Tongue (tissue), 1 donor: ENCODE measurements at regions not wholly inside any gene's neighbourhood (a gene's known extent, or its start where the extent isn't known, plus 50 kb on each side); places are given as distances from the start of the nearest gene placed in this dataset.
A peak's percentile ranks its signal among the peaks of the same experiment; 100 is the strongest.
"Not testable (repeated sequence)": the region's sequence is repeated elsewhere in the genome, so short reads cannot be mapped to it uniquely, and the experiment has no call there.

Experiments used
- DNase-seq: peaks from one replicate; pipeline ENCODE4 v3.0.0-alpha.2; 2015

DNA sequence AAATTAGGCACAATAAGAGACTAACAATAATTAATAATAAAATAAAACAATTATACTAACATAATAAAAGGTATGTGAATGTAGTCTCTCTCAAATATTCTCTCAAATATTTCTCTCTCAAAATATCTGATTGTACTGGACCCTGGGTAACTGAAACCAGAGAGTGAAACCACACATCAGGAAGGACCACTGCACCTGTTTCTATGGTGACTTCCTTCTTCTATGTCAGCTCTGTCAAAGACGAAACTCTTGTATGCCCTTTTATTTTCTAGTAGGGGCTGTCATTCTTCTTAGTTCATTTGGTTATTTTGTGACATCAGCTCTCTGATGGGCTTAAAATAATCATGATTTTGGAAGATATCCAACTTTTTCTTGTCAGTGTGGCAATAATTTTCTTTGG, 428.0 kb upstream of the TPK1 start:
- no peak for DNase-seq

DNA sequence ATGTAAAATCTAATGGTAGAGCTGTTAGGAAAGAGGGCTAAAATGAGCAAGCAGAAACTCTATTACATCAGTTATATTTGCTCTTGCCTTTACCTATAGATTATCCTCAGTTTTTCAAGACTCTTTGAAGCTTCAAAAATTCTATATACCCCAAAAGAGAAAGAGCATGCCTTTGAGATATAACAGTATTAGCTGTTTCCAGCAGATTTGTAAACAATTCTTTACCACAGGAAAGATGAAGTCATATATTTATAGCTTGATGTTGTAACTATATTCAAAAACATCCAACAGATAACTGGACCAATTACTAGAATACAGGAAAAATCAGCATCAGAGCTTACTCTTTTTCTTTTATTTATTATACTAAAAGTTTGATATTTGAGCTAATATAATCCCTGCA, 416.2 kb upstream of the TPK1 start:
- DNase-seq: no peak

DNA sequence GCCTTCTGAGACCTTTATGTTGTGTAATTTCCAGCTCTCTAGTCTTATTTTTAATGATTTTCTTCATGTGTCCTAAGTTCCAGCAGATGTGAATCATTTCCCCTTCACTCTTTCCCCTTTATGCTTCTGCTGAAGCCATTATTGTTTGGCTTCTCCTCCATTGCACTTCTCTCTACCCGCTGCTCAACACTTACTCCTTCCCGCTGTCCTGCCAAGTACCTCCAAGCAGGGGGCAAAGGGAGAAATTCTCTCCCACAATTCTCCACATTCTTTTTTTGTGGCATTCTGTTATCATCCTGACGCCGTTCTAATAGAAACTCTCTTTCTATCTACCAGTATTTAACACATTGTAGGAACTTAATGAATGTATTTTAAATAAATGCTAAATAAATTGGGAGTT, 388.9 kb upstream of the TPK1 start:
- no peak for DNase-seq

DNA sequence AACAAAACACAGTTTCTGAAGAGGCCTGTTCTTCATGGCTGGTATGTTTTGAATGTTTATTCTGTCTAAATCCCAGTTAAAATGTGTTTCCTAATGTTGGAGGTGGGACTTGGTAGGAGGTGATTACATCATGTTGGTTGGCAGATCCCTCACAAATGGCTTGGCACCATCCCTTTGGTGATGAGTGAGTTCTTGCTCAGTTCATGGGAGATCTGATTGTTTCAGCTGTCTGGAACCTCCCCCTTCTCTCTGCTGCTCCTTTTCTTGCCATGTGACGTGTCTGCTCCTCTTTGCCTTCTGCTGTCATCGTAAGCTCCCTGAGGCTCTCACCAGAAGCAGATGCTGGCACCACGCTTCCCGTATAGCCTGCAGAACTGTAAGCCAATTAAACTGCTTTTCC, 383.6 kb upstream of the TPK1 start:
- no peak for DNase-seq

DNA sequence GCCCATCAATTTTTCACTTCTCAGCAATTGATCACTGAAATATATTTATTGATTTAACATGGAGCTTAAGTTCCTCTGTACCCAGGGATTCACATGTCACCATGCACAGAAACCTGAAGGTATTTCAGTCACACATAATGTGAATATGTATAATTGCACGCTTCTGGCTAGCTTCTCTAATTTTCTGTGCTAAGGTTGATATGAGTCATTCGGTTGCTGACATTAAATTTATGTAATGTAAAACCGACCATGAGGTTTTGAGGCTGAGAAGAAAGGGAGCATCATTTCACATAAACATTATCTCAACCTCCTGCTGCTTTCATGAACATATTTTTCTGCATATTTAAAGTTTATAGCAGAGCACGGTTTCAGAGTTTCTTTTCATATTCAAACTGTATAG, 381.0 kb upstream of the TPK1 start:
- DNase-seq: no peak

DNA sequence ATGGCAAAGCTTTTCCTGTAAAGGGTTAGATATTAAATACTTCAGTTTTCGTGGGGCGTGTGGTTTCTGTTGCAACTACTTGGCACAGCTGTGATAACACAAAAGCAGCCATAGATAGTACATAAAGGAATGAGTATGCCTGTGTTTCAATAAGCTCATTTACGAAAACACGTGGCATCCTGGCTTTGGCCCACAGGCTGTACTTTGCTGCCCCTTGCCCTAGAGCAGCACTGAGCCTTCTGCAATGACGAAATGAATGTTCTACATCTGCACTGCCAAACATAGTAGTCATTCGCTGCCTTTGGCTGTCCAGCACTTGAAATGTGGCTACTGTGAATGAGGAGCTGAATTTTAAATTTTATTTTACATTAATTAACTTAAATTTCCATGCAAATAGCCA, 376.2 kb upstream of the TPK1 start:
- peak; percentile 16 for DNase-seq

DNA sequence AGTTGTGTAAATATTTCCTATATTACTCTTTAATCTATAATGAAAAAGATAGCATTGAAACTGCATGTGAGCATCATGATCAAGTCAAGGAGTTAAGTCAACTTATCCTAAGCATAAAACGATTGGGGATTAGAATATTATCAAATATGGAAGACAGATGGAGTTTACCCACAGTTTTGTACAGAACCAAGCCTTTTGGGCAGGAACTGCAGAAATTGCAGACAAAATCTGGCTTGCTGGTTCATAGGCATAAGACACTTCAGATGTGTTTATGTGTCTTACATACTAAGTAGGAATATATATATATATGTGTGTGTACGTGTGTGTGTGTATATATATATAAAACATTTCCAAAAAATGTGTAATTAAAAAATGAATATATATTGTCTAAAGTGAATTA, 375.4 kb upstream of the TPK1 start:
- DNase-seq: no peak

DNA sequence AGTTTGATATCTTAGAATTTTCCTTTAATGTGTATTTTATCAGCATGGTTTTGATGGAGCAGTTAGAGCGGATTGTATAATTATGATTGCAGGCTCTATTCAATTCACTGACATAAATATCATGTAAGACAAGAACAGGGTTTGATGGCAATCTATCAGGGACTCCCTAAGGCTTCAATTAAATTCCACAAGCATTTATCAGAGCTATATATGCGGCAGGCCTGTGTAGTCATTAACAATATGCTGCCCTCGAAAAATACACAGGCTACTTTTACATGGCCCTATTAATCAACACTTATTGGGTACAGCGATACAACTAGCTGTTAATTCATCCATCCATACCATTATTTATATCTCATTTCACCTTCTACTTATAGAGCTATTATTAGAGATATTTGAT, 358.1 kb upstream of the TPK1 start:
- no peak for DNase-seq

DNA sequence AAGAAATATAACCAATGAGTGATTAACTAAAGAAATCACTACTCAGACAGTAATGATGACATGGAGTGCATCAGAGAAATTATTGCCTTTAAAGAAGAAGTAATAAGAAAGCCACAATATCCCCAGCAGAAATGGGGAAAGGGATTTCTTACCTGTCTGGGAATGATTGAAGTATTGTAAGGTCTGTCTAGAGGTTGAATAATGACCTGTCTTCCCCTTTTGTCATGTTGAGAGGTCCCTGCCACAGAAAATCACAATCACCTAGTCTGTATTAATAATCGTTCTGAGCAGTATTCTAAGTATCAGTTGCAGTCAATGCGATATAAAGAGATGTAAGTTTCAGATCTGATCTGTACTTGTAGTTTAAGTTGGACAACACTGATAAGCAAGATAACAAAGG, 349.1 kb upstream of the TPK1 start:
- no peak for DNase-seq

DNA sequence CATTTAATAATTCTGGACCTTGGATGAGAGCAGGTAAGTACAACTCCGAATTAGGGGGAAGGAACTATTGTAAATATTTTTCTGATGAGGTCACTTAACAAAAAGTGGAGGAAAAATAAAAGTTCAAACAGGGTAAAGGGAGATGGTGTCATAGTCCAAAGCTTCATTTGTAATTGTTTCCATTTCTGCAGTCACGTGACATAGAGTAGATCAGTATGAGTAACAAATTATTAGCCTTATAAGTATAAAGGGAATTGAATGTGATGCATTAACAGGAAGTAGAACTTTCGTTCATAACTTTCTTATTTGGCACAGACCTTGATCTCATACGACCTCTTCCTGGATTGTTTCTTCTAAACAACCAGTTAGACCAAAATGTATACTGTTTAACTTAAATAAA, 347.2 kb upstream of the TPK1 start:
- DNase-seq: no peak

DNA sequence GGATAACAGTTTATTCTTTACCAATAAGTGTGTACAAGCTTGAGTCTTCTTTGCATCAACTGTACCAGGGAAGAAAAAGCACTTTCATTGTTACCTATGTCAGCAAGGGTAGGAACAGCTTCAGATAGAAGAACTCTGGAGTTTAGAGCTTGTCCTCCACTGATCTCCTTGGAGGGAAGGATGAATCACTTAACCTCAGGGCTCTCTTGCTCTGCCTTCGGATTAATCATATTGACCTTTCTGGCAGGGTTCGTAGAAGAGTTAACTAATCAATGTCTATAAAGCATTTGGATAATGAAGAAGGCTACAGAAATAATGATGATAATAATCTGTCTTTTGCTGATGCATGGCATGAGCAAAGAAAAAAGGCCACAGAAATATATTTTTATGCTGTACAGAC, 339.5 kb upstream of the TPK1 start:
- no peak for DNase-seq

DNA sequence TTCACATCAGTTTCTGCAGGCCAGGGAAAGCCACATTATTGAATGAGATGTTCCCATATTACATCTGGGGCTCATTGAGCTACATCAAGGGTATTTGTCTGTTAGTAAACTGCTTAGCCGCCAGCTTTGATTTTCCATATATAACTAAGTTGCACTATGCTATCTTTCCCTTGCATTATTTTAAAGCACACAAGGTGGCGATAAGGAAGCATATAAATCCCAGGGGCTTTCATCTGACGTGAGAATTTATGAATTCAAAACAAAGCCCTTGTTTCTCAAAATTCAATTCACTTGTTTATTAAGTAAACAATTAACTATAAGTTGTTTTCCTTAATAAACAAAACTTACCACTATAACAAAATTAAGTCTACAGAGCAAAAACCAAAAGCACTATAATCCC, 334.1 kb upstream of the TPK1 start:
- DNase-seq: peak; percentile 24

DNA sequence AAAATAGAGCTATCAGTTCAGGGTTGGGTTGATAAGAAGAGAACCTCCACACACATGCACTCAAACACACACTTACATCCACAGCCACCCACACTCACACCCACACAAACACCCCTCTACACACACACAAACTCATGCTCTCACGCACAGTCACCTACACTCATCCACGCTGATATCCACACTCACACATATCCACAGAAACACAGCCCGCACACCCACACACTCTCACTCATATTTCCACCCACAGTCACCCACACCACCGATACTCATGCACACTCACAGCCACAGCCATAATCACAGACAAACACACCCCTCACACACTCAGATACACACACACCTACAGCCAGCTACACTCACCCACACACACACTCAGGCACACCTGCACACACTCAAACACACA, 333.0 kb upstream of the TPK1 start:
- no peak for DNase-seq

DNA sequence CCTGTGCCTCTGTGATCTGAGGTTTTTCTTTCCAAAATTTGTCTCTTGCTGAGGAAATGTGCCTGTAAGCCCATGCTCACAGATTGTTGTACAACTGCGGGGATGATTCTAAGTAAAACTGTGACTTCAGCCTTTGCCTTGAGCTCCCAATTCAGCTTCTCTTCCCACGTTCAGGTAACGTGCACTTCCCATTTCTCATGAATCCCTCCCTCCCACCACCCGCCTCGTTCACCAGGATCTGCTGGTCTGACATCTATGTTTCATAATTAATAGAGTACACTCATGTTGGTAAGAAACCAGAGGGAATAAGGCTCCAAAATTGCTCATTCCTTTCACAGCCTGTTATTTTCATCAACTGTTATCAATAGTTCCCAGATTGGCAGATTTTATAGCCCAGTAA, 332.6 kb upstream of the TPK1 start:
- no peak for DNase-seq

DNA sequence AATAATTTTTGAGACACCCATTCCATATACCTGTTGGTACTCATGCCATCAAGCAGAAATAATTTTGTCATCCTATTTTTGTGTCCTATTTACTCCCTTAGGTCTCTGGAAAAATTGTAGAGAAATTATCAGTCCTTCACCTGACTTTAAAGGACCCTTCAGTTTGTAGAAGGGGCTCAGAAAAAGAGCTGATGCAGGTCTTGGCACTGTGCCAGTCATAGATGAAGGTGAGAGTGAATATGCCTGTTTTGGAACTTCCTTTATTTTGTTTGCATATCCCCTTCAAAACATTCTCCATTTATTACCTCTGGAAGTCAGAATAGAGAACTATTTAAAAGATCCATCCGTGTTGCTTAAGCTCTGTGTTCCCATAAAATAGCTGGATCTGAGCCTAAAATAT, 321.0 kb upstream of the TPK1 start:
- DNase-seq: no peak

DNA sequence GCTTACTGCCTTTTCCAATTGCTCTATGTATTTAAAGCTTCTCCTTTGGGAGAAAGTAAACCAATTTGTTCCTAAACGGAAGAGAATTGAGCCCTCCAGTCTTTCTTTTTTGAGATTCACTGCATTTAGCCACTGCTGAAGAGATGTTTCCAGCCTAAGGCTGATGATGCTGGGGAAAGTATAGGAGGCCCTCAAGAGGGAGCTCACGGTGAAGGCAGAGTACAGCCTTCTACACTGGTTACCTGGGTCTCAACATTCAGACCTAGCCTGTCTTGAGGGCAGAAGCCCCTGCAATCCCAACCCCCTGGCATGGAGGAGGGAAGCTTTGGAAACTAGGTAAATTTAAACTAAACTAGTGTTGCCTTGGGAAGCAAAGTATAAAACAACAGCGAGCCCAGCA, 316.7 kb upstream of the TPK1 start:
- DNase-seq: no peak

DNA sequence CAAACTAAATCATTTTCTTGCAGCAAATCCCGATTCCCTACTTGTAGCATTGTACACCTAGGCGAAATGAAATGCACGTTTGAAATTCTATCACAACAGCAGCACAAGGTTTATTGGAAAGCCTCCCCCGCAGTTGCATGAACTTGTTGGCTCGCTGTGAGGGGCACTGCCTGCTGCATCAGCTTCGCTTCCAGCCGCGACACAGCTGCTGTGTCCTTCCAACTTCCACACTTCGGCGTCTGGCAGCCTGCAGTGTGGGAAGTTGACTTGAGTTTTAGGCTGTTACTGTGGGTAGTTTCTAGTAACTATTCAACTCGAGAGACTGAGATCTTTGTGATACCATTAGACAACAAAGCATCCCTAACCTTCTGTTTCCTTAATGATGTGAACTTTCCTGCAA, 315.8 kb upstream of the TPK1 start:
- peak; percentile 76 for DNase-seq

DNA sequence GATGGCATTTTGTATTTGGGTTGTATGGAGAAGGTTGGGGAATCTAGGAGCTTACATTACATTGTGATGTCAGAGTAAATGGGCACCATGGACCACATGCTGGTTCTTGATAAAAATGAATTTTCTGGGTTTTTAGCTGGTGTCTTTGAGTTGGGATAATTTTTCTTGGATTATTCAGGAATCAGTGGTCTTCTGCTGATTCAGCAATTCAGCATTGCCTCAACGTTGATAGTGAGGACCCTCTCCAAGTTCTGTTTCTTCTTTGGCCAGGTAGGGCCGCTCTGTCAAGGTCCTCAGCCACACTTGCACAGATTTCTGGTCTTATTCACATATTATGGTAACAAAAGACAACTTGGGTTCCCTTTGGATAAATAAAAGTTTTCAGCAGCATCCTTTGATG, 312.0 kb upstream of the TPK1 start:
- no peak for DNase-seq

DNA sequence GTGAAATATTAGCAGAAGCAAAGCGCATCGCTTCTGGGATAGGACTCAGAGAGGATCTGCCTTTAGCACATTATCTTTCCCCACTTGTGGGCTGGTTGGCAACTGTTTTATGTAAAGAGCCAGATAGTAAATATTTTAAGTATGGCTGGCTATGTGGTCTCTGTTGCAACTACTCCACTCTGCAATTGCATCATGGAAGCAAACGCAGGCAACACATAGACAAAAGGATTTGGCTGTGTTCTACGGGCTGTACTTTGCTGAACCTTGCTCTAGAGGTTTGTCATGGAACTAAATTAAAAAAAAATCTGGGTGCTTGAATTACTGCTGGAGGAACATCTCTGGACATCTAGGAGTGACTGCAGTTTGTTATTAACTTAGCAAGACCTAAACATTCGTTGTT, 307.8 kb upstream of the TPK1 start:
- DNase-seq: no peak

DNA sequence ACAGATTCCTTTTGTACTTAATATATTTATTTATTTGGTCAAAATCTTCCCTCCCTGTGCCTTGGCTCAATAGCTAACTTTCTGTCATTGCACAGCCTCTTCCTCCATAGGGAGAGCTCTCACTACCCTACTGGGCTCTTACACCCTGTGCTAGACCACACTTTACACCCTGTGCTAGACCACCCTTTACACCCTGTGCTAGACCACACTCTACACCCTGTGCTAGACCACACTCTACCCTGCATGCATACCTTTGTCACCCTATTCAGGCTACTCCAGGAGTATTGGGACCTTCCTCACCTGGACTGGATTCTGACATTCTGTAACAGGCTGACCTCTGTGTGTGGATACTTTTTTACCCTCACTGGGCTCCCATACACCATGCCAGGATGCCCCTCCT, 298.5 kb upstream of the TPK1 start:
- DNase-seq: no peak

DNA sequence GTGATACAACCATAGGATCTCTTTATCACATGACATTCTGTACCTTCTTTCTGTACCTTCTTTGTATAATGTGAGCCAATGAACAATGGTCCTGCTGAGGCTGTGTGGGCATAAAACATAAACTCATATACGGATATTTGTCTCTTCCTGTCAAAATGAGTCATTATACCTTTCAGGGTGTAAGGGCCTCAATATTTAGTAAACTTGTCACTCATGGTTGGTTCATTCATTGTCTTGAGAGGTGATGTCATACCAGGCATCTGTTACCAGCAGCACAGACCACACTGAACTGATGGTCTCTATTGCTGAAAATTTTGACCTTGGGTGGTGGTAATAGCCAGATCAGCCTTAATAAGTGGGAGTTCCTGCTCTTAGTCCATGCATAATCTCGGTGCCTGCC, 287.6 kb upstream of the TPK1 start:
- DNase-seq: no peak

DNA sequence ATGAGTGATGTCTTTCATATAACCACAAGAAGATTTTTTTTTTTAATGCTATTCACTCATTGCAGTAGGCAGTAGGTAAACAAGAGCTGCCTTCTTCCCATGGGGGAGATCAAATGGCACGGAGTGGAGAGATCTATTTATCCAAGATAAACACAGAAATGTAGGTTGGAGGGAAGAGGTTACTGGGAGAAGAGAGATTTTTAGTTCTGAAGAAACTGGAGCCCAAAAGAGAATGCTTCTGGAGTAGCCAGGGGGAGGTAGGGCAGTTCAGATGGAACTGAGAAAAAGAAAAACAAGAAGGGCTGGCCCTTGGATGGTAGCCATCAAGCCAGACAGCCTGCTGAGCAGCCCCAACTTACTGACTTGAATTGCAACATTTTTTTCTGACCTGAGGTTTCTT, 270.1 kb upstream of the TPK1 start:
- peak; percentile 55 for DNase-seq

DNA sequence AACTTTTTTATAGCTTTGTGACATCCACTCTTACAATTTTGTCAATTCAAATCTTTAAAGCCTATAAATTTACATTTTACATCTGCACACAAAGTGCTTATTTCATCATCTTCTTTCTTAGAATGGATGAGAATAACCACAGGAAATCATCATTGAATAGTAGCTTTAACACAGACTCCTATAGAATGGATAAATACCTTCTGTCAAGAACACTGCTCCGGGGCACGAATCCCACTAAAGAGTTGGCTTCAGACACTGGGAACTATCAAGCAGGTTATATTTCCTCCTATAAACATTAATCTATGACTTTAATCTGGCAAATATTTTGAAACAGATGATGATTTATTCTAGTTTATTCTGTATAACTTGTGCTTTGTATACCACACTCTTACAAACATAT, 269.7 kb upstream of the TPK1 start:
- DNase-seq: peak; percentile 37

DNA sequence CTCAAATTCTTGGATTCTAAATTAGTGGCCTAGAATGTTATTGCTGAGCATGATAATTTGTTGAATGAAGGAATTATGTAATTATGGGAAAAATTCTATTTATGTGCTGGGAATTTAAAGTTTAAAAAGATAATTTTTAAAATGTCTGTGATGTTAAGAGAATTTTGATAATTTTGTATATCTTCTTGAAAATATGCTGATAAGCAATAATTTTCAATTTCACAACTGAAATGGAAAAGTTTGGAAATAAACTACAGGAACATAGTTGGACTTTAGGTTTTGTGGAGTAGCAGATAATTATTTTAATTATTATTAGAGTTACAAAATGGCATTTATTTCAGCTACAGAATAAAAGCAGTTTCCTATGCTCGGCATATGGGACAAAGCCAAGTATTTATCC, 268.5 kb upstream of the TPK1 start:
- no peak for DNase-seq

DNA sequence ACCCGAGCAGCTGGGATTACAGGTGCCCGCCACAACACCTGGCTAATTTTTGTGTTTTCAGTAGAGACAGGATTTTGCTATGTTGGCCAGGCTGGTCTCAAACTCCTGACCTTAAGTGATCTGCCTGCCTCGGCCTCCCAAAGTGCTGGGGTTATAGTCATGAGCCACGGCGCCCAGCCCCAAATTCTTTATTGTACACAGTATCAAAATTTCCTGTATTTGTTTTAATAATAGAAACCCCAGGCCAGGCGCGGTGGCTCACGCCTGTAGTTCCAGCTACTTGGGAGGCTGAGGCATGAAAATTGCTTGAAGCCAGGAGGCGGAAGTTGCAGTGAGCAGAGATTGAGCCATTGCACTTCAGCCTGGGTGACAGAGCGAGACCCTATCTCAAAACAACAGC, 266.3 kb upstream of the TPK1 start:
- not testable (repeated sequence) for DNase-seq

DNA sequence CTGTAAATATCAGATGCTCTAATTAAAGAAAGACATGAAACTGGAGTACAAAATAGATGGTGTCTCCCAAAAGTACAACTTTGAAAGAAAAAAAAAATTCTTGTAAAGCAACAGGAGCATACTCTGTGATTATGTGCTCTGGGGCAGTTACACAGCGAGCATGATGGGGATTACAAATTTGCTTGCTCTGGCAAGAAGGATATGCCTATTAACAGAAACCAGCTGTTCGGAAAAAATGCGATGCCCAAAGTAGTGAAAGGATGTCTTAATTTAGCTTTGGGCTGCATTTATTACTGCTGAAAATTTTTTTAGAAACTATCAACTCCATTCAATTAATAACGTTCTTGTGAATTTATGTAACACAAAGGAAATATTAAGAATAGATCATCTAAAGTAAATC, 256.9 kb upstream of the TPK1 start:
- peak; percentile 86 for DNase-seq
